HG03565 (cell line): ENCODE measurements at regions not wholly inside any gene's neighbourhood (a gene's known extent, or its start where the extent isn't known, plus 50 kb on each side); places are given as distances from the start of the nearest gene placed in this dataset.
"Not testable (repeated sequence)": the region's sequence is repeated elsewhere in the genome, so short reads cannot be mapped to it uniquely, and the experiment has no call there.

Experiments
- ATAC-seq: cut with Tn5 transposase; IDR thresholded peaks from one replicate; pipeline ENCODE4 v1.9.1; 2021; ENCODE audit warnings: mild to moderate bottlenecking, moderate library complexity; ENCODE audit not compliant: unreplicated experiment

DNA sequence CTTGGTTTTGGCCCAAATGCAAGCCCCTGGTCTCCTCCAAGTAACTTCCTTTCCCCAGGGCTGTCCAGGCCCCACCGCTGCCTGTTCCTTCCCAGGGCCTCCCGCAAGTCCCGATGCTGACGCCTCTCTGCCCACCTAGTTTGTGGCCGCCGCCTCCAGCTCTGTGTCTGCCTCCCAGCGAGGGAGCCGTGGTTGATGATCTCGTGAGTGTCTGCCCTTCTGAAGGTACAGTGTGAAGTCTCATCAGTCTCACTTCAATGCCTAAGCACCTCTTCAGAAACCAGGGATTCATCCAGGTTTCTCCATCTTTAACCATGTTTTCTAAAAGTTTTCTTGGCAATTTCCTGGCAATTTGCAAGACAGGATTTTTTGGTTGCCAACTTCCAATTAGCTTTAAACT lies 127.5 kb downstream of the TMEM121 start:
- not testable (repeated sequence) for ATAC-seq

DNA sequence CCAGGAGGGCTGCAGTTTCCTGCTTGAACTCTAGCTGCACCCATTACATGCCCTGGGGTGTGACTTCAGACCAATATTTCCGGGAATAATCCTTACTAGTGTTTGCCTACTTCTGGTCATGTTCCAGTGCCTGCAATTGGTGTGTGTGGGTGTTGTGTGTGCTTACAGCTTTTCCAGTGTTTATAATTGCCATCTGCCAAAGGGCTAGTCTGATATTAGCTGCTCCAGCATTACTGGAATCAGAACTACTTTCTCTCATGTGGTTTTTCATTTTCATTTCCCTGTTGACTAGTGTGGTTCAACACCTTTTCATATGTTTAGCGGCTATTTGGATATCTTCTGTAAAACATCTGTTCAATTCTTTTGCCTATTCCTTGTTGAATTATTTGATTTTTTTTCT lies 132.9 kb downstream of the TMEM121 start:
- not testable (repeated sequence) for ATAC-seq

DNA sequence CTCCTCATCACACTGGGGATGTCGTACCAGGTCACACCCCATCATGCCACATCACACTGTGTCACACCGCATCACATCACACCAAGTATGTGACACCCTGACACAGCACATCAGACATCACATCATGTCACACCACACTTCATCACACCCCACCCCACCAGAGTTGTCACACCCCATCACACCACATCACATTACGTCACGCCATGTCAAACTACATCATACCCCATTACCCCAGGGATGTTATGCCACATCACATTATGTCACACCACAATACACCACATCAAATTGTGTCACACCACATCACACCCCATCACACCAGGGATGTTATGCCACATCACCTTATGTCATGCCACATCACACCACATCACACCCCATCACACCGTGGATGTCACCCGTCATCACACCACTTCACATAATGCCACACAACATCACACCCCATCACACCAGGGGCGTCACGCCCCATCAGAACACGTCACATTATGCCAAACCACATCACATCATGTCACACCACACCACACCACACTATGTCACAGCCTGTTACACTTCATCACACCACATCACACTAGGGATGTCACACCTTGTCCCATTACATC lies 133.6 kb downstream of the TMEM121 start:
- ATAC-seq = no peak

DNA sequence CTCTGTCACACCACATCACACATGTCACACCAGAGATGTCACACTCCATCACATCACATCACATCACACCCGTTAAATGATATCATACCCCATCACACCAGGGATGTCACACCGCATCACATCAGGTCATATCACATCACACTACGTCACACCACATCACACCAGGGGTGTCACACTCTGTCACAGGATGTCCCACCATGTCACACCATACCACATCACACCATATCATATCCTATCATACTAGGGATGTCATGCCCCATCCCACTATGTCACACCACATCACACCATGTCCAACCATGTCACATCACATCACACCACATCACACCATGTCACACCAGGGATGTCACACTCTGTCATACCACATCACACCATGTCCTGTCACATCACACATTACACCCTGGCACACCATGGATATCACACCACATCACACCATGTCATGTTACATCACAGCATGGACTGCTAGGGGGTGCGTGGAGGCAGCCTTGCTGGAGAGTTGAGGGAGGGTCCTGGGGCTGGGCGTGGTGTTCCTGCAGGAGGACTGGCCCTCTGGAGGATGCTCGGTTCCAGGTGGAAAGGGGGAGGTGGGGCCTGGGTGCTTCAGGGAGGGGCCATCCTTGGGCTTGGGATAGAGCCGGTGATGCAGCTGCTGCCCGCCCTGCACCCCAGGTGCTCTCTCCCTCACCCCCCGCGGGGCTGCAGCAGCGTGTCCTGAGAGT lies 134.6 kb downstream of the TMEM121 start:
- ATAC-seq = no peak

DNA sequence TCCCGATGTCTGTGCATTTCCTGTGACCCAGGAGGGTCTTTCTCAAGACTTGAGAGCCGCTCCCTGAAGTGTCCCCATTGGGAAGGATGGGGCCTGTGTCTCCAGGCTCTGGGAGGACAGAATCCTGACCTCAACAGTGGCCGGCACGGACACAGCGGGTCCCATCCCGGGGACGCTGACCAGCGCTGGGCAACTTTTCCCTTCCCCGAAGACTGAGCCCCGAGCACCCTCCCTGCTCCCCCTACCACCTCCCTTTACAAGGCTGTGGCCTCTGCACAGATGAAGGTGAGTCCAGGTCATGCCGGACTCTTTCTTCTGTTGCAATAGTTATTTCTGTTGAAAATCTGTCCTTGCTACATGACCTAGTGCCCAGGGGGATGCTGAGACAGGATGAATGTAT lies 135.7 kb downstream of the TMEM121 start:
- not testable (repeated sequence) for ATAC-seq

DNA sequence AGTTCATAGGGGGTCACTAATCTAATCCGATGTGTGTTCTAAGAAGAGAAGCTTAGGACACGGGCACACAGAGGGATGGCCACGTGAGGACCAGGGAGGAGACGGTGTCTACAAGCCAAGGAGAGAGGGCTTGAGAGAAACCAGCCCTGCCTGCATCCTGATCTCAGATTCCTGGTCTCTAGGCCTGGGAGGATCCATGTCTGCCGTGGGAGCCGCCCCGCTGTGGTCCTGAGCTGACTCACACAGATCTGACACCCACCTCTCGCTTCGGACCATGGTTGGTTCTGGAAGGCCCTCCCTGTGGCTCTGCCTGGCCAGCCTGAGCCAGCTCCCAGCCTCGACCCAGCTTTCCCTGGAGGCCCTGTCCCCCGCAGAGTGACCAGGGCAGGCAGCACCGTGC lies 136.2 kb downstream of the TMEM121 start:
- ATAC-seq = not testable (repeated sequence)

DNA sequence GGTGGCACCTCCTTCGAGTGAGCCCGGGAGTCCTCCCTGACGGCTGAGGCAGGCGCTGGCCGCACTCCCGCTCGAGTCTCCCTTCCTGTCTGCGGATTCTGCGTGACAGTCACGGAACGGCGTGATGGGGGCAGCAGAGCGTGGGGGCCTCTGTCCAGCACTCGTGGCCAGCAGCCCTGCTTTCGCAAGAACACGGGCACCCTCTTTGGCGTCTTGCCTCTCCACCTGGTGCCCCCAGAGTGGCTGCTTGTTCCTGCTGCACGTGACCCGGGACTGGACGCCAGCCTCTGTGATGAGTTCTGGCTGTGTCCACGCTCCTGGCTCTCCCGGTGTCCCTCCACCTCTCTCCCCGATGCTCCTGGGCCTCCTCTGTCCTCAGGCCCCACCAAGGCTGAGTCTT lies 136.9 kb downstream of the TMEM121 start:
- not testable (repeated sequence) for ATAC-seq

DNA sequence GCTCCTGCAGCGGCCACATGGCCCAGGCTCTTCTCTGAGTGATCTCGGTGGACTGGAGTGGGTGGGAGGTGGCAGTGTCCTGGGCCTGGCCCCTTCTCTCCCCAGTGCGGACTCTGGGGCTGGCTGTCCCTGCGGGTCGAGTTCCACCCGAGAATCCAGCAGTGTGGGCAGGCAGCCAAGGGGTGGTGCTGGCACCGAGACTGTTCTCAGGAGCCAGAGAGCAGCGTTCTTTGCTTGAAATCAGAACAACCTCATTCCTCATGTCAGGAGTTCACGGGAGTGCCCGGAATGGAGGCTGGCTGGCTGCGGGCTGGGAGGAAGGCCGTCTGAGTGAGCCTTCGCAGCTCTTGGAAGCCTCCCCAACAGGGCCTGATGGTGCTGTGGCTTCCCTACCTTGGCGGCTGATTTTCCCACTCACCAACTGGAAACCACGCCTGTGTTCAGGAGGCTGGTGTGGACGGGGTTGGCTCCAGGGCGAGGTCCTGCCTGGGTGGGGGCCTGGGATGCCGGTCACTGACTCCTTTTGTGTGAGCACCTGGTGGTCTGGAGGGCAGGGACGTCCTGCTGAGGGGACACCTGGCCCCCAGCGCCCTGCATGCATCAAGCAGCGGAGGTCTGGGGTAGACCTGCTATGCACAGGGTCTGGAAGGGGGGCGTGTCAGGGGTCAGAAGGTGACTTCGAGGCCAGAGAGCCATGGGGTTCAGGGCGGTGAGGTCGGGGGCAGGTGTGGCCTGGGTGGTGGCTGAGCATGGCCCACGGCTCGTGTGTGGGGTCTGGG lies 137.6 kb downstream of the TMEM121 start:
- not testable (repeated sequence) for ATAC-seq

DNA sequence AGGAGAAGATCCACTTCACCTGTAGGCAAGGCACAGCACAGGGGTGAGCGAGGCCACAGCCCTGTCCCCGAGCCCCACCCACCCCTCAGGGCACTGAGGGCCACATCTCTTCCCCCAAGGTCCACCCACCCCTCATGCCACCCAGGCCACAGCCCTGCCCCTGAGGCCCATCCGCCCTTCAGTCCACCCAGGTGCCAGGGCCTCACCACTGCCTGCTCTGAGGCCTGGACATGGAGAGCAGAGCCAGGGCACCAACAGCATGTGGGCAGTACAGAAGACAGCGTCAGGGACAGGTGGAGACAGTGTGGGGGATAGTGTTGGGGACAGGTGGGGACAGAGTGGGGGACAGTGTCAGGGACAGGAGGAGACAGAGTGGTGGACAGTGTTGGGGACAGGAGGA lies 138.3 kb downstream of the TMEM121 start:
- ATAC-seq = no peak

DNA sequence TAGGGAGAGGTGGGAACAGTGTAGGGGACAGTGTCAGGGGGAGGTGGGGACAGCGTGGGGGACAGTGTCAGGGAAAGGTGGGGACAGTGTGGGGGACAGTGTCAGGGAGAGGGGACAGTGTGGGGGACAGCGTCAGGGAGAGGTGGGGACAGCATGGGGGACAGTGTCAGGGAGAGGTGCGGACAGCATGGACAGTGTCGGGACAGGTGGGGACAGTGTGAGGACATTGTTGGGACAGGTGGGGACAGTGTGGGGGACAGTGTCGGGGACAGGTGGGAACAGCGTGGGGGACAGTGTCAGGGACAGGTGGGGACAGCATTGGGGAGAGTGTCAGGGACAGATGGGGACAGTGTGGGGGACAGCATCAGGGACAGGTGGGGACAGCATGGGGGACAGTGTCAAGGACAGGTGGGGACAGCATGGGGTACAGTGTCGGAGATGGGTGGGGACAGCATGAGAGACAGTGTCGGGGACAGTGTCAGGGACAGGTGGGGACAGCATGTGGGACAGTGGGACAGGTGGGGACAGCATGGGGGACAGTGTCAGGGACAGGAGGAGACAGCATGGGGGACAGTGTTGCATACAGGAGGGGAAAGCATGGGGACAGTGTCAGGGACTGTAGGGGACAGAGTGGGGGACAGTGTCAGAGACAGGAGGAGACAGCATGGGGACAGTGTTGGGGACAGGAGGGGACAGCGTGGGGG lies 139.0 kb downstream of the TMEM121 start:
- ATAC-seq = no peak

DNA sequence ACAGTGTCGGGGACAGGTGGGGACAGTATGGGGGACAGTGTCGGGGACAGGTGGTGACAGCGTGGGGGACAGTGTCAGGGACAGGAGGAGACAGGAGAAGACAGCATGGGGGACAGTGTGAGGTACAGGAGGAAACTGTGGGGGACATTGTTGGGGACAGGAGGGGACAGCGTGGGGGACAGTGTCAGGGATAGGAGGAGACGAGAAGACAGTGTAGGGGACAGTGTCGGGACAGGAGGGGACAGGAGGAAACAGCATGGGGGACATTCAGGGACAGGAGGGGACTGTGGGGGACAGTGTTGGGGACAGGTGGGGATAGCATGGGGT lies 139.5 kb downstream of the TMEM121 start:
- ATAC-seq = no peak

DNA sequence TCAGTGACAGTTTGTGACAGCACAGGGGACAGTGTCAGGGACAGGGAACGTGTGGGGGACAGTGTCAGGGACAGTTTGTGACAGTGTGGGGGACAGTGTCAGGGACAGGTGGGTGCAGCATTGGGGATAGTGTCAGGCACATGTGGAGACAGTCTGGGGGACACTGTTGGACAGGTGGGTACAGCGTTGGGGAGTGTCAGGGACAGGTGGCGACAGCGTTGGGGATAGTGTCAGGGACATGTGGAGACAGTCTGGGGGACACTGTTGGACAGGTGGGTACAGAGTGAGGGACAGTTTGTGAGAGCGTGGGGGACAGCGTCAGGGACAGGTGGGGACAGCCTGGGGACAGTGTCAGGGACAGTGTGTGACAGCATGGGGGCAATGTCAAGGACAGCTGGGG lies 140.0 kb downstream of the TMEM121 start:
- no peak for ATAC-seq

DNA sequence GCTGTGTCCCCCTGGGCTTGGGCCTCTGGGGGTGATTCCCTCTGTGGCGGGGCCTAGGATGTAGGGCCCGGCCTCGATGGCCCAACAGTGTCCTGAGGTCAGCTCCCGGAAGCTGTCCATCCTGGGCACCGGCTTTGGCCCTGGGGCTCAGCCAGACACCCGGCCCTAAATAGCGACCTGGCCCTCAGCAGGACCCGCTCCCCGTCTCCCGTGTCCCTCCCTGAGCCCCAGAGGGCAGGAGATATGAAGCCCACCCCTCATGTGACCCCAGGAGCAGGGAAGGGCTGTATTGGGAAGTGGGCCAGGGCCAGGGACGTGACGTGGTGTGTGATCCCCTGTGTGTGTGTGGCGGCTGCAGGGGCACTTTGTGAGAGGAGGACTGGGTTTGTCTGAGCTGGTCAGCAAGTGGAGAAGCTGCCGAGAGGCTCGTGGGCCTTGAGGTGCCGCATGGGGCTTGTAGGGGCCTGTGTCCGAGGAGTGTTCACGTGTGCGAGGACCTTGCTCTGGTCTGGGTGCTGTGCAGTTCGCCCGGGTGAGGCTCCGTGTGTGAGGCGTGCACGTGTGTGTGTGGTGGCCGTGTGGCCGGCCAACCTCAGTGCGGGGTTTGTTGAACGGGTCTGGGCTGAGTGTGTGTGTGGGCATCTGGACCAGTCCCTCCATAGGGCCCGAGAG lies 140.7 kb downstream of the TMEM121 start:
- not testable (repeated sequence) for ATAC-seq

DNA sequence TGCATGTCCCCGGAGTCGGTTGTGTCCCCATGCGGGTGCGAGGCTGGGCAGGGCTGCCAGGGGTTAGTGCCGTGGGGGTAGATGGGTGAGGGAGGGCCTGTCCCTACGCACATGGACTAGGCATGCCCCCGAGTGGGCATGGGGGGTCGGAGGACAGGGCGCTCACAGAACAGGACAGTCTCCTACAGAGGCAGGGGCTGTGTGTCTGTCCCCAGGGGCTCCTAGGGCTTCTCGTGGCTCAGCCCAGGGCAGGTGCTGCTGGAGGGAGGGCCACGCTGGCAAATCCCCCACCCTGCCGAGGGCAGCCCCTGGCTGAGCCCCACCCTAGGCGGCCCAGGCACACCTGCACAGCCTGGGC lies 141.3 kb downstream of the TMEM121 start:
- ATAC-seq = not testable (repeated sequence)

DNA sequence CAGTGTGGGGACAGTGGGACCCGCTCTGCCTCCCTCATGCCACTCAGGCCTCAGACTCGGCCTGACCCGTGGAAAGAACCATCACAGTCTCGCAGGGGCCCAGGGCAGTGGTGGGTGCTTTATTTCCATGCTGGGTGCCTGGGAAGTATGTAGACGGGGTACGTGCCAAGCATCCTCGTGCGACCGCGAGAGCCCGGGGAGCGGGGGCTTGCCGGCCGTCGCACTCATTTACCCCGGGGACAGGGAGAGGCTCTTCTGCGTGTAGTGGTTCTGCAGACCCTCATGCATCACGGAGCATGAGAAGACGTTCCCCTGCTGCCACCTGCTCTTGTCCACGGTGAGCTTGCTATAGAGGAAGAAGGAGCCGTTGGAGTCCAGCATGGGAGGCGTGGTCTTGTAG lies 141.6 kb downstream of the TMEM121 start:
- not testable (repeated sequence) for ATAC-seq

DNA sequence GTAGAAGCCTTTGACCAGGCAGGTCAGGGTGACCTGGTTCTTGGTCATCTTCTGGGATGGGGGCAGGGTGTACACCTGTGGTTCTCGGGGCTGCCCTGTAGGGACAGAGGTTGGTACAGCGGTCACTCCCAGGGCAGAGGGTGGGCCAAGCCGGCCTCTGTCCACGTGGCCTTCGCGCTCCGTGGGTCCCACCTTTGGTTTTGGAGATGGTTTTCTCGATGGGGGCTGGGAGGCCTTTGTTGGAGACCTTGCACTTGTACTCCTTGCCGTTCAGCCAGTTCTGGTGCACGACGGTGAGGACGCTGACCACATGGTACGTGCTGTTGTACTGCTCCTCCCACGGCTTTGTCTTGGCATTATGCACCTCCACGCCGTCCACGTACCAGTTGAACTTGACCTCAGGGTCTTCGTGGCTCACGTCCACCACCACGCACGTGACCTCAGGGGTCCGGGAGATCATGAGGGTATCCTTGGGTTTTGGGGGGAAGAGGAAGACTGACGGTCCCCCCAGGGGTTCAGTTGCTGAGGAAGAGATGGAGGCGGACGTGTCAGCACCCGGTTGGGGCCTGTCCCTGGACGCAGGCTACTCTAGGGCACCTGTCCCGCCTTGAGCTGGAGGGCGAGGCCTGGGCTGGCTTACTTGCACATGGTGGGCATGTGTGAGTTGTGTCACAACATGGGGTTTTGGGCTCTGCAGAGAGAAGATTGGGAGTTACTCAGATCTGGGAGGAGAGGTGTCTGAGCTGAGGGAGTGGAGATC lies 142.3 kb downstream of the TMEM121 start:
- not testable (repeated sequence) for ATAC-seq

DNA sequence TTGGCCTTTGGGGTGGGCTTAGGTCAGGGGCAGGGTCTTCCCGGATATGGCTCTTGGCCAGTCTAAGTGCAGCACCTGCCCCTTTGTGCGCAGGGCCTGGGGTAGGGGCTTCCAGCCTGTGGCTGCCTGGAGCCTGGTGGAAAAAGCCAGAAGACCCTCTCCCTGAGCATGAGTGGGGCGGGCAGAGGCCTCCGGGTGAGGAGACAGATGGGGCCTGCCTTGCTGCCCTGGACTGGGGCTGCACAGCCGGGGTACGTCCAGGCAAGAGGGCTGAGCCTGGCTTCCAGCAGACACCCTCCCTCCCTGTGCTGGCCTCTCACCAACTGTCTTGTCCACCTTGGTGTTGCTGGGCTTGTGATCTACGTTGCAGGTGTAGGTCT lies 142.8 kb downstream of the TMEM121 start:
- ATAC-seq = not testable (repeated sequence)

DNA sequence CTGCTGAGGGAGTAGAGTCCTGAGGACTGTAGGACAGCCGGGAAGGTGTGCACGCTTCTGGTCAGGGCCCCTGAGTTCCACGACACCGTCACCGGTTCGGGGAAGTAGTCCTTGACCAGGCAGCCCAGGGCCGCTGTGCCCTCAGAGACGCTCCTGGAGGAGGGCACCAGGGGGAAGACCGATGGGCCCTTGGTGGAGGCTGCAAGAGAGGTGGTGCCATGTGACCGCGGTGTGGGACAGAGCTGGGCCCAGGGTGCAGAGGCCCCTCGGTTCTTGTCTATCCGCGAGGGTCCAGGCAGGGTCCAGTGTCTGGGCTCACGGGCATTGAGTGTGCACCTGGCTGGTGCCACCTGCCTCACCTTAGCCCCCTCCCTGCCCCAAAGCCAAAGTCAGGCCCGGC lies 143.3 kb downstream of the TMEM121 start:
- not testable (repeated sequence) for ATAC-seq

DNA sequence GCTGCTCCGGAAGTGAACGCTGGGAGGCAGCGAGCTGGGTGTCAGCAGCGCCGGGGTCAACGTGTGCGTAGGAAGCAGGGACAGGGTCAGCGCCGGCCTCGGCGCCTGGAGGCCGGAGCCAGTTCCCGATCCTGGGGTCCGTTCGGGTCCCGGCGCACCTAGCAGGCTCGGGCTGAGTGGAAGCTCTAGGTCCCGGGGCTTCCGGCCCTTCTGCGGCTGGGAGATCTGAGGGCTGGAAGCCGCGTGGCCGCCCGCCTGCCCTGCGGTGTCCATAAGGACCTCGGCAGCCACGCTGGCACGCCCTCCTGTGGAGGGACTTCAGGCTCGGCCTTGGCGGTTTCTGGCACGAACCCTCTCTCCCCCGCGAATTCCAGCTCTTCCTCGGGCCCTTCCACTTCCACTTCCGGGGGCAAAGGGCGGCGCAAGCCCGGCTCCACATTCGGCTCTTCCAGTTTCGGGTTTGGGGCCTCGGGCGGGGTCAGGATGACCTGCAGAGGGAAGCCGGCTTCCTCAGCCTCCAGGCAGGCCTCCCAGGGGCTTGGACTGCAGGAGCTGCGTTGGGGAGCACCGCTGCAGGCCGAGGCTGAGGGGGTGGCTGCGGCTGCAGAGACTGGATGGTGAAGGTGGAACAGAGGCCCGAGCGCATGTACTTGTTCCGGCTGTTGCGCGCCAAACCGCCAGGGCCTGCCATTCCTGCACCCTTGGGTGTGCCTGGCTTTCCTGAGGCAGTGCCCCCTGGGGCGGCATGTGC lies 146.2 kb downstream of the TMEM121 start:
- ATAC-seq = not testable (repeated sequence)

DNA sequence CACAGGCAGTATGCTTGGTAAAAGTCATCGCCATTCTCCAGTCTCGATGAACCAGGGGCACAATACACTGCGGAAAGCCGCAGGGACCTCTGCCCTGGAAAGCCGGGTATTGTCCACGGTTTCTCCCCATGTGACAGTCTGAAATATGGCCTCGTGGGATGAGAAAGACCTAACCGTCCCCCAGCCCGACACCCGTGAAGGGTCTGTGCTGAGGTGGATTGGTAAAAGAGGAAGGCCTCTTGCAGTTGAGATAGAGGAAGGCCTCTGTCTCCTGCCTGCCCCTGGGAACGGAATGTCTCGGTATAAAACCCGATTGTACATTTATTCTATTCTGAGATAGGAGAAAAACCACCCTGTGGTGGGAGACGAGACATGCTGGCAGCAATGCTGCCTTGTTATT lies 149.1 kb downstream of the TMEM121 start:
- ATAC-seq = not testable (repeated sequence)
